ENCODE measurements at regions not wholly inside any gene's neighbourhood (a gene's known extent, or its start where the extent isn't known, plus 50 kb on each side); places are given as distances from the start of the nearest gene placed in this dataset.

- TF ChIP-seq CTCF (IDR thresholded peaks at IDR 0.05): no peak
- no peak for TF ChIP-seq POLR2A (IDR thresholded peaks at IDR 0.05)
- no peak for TF ChIP-seq EP300 (IDR thresholded peaks at IDR 0.05)
Observed at GRCh38 chr5:73338256-73339050, 110.1 kb downstream of the FOXD1 start.

All from ovary (tissue), 3 donors.